ENCODE measurements at regions not wholly inside any gene's neighbourhood (a gene's known extent, or its start where the extent isn't known, plus 50 kb on each side); places are given as distances from the start of the nearest gene placed in this dataset.

- Histone ChIP-seq H3K9me3 (ENCODE audit: control insufficient read depth, low read length) (no peaks in the 10 kb centered on the region), H3K27ac (ENCODE audit: low read depth, low read length) (no peak overlapping the region), H3K4me3 (ENCODE audit: low read length) (no peak overlapping the region), H3K9ac (ENCODE audit: extremely low read depth, low read length, poor library complexity, severe bottlenecking) (no peak overlapping the region), H3K36me3 (ENCODE audit: control insufficient read depth, insufficient read depth, low read length) (no peaks in the 10 kb centered on the region), H3K4me1 (ENCODE audit: control insufficient read depth, insufficient read depth, low read length) (peaks cover 12% of the 10 kb centered on the region), H3K27me3 (ENCODE audit: control insufficient read depth, insufficient read depth, low read length, poor library complexity, severe bottlenecking) (peaks cover 35% of the 10 kb centered on the region)
- Mint-ChIP-seq H3K9me3 (no peaks in the 10 kb centered on the region), H3K4me3 (no peak overlapping the region), H3K27me3 (ENCODE audit: insufficient read depth) (peaks cover 25% of the 10 kb centered on the region), H3K4me1 (peaks cover 32% of the 10 kb centered on the region), H3K27ac (no peak overlapping the region), H3K36me3 (ENCODE audit: low read depth) (no peaks in the 10 kb centered on the region)
- no peak for TF ChIP-seq CTCF (conservative IDR thresholded peaks at IDR 0.05)
- no peak for DNase-seq
- 96% methylated on average over 3 to 6 of the region's 7 CpGs for WGBS, 2 experiments (ENCODE audit: insufficient coverage in 1 of 2, insufficient read length in 1 of 2)
Measured at GRCh38 chr5:164354139-164354751, 848.8 kb downstream of the MAT2B start.

- H3K27ac Mint-ChIP-seq = no peak overlapping the region
- no peak for DNase-seq
- peaks cover 35% of the 10 kb centered on the region for H3K27me3 ChIP-seq (ENCODE audit: control insufficient read depth, insufficient read depth, low read length, poor library complexity, severe bottlenecking)
- no peaks in the 10 kb centered on the region for H3K36me3 ChIP-seq (ENCODE audit: control insufficient read depth, insufficient read depth, low read length)
- no peak for TF ChIP-seq CTCF (conservative IDR thresholded peaks at IDR 0.05)
- no peaks in the 10 kb centered on the region for H3K9me3 Mint-ChIP-seq
- no peak overlapping the region for H3K4me3 ChIP-seq (ENCODE audit: low read length)
- H3K9ac ChIP-seq (ENCODE audit: extremely low read depth, low read length, poor library complexity, severe bottlenecking) = no peak overlapping the region
- H3K4me3 Mint-ChIP-seq = no peak overlapping the region
- peaks cover 32% of the 10 kb centered on the region for H3K4me1 Mint-ChIP-seq
- peaks cover 25% of the 10 kb centered on the region for H3K27me3 Mint-ChIP-seq (ENCODE audit: insufficient read depth)
- H3K4me1 ChIP-seq (ENCODE audit: control insufficient read depth, insufficient read depth, low read length) = peaks cover 12% of the 10 kb centered on the region
- H3K9me3 ChIP-seq (ENCODE audit: control insufficient read depth, low read length) = no peaks in the 10 kb centered on the region
- H3K27ac ChIP-seq (ENCODE audit: low read depth, low read length) = no peak overlapping the region
- WGBS, 2 experiments (ENCODE audit: insufficient coverage in 1 of 2, insufficient read length in 1 of 2) = 96 to 99% methylated on average over 3 of the region's 3 CpGs
- H3K36me3 Mint-ChIP-seq (ENCODE audit: low read depth) = no peaks in the 10 kb centered on the region
Measured at GRCh38 chr5:164355267-164355830, 849.9 kb downstream of the MAT2B start.

GRCh38 chr5:164356790-164357189 is 851.4 kb downstream of the MAT2B start:
- Mint-ChIP-seq H3K9me3 (no peaks in the 10 kb centered on the region), H3K36me3 (ENCODE audit: low read depth) (no peaks in the 10 kb centered on the region), H3K27me3 (ENCODE audit: insufficient read depth) (peaks cover 25% of the 10 kb centered on the region), H3K4me1 (peaks cover 24% of the 10 kb centered on the region), H3K4me3 (no peak overlapping the region), H3K27ac (no peak overlapping the region)
- Histone ChIP-seq H3K4me3 (ENCODE audit: low read length) (no peak overlapping the region), H3K36me3 (ENCODE audit: control insufficient read depth, insufficient read depth, low read length) (no peaks in the 10 kb centered on the region), H3K9me3 (ENCODE audit: control insufficient read depth, low read length) (no peaks in the 10 kb centered on the region), H3K9ac (ENCODE audit: extremely low read depth, low read length, poor library complexity, severe bottlenecking) (no peak overlapping the region), H3K27me3 (ENCODE audit: control insufficient read depth, insufficient read depth, low read length, poor library complexity, severe bottlenecking) (peaks cover 28% of the 10 kb centered on the region), H3K27ac (ENCODE audit: low read depth, low read length) (no peak overlapping the region), H3K4me1 (ENCODE audit: control insufficient read depth, insufficient read depth, low read length) (peaks cover 12% of the 10 kb centered on the region)
- WGBS, 2 experiments (ENCODE audit: insufficient coverage in 1 of 2, insufficient read length in 1 of 2) = 92% methylated on average over 4 of the region's 4 CpGs; no CpG with 5 or more reads in 1 of the 2 experiments
- no peak for TF ChIP-seq CTCF (conservative IDR thresholded peaks at IDR 0.05)
- no peak for DNase-seq

Data from endodermal cell (in vitro differentiated cells).